A204.1 (cell line): ENCODE measurements at regions not wholly inside any gene's neighbourhood (a gene's known extent, or its start where the extent isn't known, plus 50 kb on each side); places are given as distances from the start of the nearest gene placed in this dataset.

ENCODE experiments used
- FAIRE-seq: peaks from 2 replicates; lab custom pipeline; 2012; peaks lifted over from hg19 to GRCh38; lab: Jason Lieb, UNC

DNA sequence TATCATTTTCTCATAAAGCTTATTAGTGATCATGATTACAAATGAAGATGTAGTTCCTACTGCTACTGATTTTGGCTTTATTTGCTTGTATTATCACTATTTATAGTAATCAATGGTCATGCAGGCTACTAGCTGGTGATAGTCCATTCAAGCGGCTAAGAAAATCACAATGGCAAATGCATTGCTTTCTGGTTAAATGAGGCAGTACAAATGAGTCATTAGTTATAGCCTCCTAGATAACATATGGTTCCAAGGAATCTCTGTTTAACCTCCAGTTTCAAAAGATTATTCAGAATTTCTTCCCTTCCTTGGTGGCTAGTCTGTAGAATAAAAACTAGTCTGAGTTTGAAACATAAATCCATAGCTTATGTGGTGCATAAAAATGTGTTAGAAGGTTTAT is 141.3 kb upstream of the HTR2A start:
- no peak for FAIRE-seq

DNA sequence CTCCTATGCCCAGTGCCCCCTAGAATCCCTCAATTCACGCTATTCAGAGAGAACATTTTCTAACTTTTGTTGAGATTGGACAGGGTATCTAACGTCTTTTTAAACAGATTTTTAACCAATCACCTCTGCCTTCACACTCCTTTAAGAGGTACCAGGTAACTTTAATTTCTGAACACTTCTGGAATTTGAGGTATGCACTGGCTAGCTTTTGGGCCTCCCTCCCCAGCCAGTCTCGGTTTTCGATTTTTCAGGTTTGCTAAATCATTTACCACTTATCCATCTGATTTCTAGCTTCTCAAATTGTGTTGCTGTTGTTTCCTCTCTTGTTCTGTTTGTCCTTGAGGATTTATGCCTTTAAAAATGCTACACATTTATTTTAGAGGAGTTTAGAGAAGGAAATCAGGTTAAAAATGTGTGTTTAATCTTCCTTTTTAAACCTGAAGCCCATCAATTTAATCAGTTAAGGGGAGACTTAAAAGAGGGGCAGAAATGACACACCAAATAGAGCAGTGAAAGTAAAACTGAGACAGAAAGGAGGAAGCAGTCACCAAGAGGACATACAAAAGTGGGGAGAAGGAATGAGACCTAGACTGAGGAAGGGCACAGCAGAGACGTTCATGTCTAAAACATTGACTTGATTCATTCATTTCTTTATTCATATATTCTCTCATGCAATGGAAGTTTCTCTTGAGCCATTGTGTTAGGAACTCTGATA is 139.6 kb upstream of the HTR2A start:
- no peak for FAIRE-seq

DNA sequence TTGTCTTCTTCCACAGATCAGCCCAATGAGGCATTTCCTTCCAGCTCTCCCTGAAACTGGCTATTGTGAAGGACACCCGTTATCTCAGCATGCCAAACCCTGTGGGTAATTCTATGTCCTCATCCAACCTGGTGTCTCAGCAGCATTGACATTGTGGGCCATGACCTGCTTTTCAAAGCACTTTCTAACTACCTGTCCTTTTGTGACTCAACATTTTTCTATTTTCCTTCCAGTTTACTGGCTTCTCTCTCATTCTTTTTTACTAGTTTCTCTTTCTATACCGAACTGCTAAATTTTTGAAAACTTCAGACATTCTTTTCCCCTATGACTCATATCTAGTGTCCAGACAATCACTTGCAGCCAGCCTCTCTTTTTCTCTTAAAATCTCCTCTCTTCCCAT is 136.4 kb upstream of the HTR2A start:
- FAIRE-seq, result no peak

DNA sequence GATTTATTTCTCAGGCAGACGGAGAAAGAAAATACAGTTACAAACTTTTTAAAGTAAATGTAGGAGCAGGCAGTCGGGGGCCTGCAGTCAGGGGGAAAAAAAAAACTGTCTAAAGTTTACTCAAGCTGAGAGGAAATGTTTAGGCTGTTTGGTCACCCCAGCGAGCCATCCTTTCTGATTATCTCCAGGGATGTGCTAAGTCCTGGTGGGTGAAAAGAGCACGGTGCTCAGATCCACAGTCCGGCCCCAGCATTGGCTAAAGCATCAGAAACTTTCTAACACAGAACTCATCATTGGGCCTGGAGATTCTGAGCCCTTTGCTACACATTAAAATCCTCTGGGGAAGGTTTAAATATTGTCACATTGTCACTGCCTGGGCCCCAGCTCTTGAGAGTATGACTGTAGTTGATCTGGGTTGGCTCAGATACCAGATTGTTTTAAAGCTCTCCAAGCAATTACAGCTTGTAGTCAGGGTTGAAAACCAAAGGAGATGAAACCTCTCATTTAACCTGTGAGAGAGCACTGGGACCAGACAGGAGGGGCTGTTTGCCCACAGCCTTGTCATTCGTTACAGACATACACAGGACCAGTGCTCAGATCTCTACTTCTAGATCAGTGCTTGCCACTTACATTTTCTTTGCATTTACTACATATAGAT is 131.1 kb upstream of the HTR2A start:
- FAIRE-seq, result no peak

DNA sequence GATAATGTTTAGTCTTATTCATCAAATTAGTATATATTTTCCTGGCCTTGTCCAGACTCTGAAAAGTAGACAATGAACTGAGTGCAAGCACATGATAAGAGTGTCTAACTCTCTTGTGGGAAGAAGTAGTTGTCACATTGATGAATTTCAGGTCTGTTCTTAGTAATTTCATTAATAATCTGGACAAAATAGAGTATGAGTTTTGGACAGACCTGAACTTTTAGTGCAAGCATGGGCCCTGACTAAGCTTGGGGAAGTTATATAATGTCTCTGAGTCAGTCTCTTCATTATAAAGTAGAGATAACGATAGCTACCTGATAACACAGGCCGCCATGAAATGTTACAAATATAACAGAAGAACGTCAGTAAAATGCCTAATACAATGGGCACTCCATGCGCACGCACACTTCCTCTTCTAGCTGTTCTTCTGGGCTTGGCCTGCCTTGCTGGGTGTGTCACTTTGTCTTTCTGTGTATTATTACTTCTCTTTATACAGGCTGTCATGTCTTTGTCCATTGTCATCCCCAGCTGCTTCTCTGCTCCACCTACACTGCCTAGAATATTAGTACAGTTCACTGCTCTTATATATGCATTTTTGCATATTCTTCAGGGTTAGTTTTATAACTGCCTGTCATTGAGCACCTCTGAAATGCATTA is 129.1 kb upstream of the HTR2A start:
- FAIRE-seq, result no peak

DNA sequence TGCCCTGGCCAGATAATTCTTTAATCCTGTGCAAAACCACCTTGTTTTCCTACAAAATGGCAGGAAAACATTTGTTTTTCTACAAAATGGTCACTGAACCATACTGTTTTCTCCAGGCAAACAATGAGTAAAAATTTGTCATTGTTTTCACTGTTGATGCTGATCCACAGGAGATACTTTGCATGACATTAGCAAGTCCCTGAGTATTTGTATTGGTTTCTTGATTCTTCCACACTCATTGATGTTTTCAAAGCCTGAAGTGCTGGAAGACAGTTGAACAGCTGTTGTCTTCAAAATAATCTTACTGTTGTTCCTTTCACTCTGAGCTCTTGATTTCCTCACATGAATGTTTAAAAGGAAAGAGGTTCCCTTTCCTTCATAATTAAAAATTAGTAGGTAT is 123.1 kb upstream of the HTR2A start:
- no peak for FAIRE-seq

DNA sequence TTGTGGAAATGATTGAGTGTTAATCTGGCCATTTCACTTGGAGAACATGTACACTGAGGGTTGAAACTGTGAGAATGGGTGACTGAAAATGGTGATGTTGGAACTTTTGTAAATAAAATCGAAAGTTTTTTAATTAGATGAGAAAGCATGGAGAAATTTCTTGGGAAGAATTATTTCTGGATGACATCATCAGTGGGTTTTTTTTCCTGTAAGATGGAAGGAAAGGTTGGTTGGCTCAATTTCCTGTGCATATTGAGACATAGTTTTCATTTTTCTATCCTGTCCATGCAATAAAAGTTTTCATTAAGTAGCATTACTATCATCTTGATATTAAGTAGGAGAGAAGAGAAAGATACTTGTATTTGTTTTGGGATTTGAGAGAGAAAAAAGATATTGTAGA is 120.6 kb upstream of the HTR2A start:
- no peak for FAIRE-seq

DNA sequence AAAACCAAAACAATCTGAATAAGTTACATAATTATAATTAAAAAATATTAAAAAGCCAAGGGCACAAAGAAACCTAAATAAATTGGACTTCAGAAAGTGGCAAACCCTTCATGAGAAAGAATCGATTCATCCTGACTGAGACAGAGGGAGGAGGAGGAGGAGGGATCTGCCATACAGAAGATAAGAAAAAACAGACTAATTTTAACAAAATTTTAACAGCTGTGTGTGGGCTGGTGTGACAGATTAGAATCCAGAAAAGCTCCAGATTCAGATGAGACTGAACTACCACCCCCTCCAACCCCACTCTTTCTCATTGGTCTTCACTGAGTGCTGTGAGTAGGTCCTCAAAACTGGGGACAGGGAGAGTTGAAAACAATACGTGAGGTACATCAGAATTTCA is 111.5 kb upstream of the HTR2A start:
- FAIRE-seq, result no peak

DNA sequence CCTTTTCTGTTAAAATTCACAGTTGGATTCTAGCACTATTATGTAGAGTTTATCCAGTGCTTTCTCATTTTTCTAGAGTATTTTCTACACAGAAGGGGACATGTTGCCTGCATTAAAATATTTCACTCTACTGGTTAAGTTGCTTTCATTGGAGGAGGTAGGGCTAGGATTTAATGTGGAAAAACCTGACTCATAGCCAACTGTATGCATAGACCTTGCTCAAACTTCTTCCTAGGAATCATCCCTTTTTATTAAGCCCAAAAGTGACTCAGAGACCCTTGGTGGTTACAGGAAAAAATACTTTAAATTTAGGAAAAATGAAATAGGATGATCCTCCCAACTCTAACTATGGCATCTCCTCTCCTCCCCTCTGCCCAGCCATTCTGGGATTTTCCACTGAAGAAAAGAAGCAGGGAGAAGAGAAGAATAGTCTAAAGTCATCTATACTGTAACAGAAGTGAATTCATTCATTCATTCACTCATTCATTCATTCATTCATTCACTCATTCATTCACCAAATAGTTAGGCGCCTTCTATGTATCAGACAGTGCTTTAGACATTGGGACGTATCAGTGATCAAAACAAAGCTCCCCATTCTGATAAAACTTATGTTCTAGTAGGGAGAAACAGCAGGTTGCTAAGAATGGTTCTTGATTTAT is 109.0 kb upstream of the HTR2A start:
- FAIRE-seq, result no peak

DNA sequence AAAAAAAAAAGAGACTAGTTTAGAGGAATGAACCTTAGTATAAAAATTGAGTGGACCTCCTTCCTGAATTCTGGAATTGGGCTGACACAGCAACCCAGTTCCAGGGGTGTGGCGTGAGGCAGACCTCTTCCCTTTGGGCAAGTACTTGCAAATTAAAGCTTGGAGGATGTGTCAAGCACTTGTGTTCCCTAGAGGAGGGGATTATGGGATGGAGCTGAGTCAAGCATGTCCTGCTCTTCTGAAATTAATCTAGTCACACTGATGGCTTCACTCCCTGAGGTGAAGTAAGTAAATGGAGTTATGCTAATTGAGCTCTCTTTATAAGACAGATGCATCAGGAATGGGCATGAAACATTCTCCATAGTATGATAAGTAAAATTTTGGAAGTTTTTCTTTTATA is 107.7 kb upstream of the HTR2A start:
- no peak for FAIRE-seq

DNA sequence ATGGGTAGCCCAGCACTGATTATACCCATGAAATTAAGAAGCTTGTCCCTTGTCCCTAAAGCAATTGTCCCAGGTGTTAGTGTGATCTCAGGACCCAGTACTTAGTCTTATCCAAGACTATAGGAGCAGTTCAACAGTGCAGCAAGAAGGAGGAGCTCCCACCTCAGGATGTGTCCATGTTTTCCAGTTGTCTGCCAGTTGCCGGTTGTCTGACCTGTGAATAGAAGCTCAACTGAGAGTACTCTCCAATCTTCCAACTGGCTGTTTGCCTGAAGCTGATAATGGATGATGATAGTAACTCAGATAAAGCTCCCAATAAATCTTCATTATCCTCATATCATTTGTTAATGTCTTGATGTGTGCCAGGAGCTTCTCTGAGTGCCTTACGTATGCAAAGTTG is 107.2 kb upstream of the HTR2A start:
- no peak for FAIRE-seq

DNA sequence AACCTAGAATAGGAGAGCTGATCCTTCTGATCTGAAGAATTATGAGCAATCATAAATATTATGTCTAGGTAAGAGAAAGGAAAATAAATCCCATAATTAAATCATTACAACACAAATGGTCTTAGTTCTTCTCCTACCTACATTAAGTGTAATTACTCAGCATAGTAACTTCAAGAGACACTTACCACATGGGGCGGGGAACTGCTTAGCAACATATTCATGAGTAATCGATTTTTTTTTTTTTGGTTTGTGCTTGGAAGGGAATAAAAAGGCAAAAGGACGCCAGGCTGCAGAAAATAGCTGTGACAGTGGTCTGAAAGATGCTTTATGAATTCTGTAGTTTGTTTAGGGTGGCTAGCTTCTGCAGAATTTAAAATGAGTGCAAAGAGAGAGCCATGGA is 103.3 kb upstream of the HTR2A start:
- no peak for FAIRE-seq

DNA sequence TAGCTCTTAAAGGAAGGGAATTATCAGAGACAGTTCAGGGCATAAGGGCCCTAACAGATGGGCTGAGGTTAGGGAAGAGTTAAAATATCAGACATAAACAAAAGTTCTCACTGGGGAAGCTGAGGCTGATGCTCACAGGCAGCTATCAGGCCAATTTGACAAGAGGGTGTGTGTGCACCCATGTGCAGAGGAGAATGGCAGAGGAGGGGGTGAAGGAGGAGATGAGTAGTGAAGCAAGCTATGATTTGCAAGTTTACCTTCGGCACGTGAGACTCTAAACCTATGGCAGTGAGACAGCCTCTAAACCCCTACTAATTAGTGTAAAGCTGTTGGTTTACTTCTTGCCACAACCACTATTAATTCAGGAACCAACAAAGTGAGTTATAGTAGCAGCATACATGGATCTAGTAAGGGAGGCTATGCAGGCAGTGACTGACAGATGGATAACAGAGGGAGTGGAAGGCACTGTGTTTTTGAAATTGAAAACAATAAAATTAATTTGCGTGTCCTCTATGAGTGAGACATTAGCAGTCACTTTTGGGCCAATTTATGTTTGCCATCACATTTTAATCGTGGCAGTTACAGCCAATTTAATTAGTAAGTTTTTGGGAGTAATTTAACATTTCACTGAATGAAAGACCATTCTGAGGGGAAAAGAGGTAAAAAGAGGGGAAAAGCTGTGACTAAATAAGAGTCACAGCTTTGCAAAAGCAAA is 99.6 kb upstream of the HTR2A start:
- FAIRE-seq, result no peak

DNA sequence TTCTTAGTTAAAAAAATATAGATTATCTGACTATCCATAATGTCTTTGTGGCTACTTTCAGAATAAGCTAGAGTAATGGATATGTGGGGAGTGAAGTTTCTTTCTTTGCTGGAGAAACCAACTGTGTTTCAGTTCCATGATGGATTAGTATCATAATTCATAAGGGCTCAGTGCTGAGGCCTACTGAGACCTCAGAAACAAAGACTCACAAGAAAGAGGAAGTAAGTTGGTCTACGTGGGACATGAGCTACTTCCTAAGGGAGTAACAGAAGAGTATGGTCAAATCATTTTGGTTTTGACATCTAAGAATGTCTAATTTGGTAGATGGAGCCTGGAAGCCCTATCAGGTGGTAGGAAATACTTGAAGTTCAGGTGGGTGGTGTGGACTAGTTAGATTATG is 99.0 kb upstream of the HTR2A start:
- no peak for FAIRE-seq

DNA sequence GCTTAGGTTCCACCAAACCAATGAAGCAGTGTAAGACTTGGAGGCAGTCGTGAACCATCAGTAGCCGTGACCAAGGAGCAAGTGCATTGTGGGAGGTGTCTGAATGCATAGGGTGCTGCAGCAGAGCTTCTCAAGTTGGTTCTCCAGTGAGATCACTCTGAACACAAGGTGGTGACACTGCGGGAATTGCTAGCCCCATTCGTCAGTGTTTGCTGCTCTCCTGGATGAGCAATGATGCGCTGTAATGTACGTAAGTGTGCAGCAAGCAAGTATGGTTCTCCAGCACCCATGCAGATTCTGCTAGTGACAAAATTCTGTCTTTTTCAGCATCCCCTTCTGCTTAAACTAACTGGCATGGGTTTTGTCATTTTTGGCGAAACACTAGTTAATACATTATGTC is 97.6 kb upstream of the HTR2A start:
- no peak for FAIRE-seq

DNA sequence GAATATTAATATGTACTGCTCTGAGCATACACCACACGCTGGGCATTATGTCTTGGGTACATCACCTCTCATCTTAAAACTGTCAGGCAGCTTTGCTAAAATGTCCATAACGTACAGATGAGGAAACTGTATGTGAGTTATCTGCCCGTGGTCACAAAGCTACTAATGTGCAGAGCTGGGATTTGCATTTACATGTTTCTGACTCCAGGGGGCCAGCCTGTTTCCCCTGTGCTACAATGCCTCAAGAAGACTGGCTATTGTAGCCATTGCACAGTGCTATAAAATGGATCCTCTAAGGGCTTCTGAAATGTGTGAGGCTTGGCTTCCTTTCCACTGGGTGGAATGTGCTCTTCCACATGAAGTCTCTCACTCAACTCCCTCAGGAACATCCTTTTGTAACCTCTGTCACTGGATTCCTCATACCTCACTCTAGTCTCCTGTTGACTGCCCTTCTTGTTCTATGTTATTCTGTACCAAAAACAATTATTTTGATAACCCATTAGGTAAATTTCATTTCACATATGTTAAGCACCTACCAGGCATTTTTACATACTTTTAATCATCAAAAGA is 95.6 kb upstream of the HTR2A start:
- no peak for FAIRE-seq

DNA sequence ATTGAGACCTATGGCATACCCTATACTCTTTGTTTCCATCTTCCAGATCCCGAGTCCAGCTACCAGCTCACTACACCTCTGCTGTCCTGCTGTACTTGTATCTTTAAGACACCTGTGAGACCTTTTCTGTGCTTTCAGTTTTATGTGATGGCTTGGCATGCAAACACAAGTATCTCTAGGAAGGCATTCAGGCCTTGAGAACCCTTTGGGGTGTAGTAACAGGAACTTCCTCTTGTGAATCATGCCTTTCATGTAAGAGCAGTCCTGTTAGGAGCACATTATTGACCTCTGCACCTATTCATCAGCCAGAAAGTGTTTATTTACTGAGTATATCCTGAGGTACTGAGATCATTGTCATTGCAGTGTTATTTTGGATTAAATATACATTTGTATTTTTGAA is 87.0 kb upstream of the HTR2A start:
- FAIRE-seq, result no peak

DNA sequence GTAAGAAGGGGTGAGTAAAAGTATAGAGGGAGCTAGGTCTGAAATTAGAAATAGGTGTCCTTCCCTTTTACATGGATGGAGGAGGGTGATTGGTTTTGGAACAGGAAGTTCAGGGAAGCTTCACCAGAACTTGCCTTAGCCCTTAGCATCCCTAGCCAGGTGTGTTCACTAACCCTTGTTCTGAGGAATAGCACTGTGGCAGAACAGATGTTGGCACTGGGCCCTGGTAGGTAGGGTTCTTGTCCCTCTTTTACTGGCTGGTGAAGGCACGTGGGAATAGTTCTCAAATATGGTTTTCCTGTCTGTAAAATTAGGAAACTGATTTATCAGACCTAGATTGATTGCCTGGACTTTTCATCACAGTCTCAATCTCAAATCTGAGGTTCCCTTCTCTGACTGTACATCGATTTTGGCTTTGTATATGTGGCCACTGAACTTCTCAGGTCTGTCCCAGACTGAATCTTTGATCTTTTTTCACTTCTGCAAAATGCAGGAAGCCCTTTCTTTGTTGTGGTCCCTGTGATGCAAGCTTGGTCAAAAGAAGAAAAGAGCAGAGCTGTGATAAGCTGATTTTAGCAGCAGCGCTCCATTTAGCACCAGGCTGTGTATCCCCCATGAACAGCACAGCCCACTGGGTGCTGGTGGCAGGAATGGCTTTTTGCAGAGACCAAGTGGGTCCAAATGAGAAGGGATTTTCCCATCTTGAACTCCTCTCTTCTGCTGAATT is 86.2 kb upstream of the HTR2A start:
- FAIRE-seq, result no peak

DNA sequence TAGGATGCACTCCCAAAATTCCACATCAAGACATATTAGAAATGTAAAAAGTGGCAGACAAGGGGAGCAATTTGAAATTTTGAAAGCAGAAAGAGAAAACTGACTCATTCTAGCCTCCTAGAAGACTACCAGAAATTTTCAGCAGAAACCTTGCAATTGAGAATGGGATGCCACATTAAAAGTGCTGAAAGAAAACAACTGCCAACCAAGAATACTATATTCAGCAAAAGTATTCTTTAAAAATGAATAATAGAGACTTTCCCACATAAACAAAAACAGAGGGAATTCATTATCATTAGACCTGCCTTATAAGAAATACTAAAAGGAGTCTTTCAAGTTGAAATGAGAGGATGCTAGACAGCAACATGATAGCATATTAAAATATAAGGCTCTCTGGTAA is 78.3 kb upstream of the HTR2A start:
- no peak for FAIRE-seq

DNA sequence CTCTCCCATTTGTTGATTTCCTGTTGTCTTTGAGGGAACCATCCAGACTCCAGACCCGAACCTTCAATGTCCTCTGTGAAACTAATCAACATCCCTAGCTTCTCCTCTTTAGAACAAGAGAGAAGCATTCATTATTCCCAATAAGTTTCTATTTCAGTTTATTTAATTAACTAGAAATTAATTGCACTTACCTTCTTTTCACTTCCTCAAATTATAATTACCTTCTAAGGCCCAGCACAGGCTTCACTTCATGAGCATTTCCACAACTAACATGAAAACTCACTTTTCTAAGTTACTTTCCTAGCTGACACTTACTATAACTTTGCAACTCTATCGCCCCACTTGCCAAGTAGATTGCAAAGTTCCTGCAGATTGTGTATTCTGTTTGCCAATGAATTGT is 71.6 kb upstream of the HTR2A start:
- no peak for FAIRE-seq

DNA sequence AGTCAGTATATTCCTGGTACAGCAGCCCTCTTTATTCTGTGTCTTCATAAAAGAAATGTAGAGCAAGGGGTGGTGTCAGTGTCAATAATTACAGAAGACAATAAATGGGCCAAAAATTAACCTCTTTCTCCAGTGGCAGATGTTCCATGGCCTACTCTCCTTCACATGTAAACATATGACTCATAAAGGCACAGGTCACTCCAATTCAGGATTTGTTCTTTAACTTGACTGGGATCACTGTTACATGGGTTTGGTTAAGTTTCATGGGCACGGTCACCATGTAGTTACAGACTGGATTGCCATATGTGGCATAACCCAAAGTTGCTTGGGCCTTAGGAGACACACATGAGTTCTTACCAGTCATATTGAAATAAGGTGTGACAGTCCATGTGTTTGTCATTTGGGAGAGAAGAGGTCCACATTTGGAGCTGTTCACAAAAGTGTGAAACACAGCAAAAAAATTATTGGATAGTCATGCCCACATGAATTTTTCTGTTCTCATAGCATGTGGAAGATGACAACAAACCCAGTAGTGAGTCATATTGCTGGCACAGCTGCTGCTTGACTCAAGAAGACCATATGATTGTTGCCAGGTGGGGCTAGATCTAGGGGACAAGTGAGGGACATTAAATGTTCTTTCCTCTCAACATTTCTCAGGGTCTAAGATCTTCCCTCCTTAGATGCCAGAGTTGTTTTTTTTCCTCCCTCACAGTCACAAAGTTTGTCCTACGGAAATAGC is 68.1 kb upstream of the HTR2A start:
- FAIRE-seq, result no peak
